Endodermal cell (in vitro differentiated cells): ENCODE measurements at regions not wholly inside any gene's neighbourhood (a gene's known extent, or its start where the extent isn't known, plus 50 kb on each side); places are given as distances from the start of the nearest gene placed in this dataset.

Experiments used
- DNase-seq: peaks from one replicate; pipeline ENCODE4 v3.0.0-alpha.2; 2017
- H3K27ac ChIP-seq: 2 replicates; pipeline ENCODE4 v1.5.1; 2013; ENCODE audit warnings: mild to moderate bottlenecking, low read depth, low read length, moderate library complexity
- H3K27me3 ChIP-seq: 2 replicates; pipeline ENCODE4 v1.6.1; 2013; ENCODE audit warnings: mild to moderate bottlenecking, low read length, moderate library complexity; ENCODE audit not compliant: insufficient read depth, control insufficient read depth, poor library complexity, severe bottlenecking
- H3K36me3 ChIP-seq: 2 replicates; pipeline ENCODE4 v1.7.0; 2013; ENCODE audit warnings: mild to moderate bottlenecking, low read length, moderate library complexity; ENCODE audit not compliant: control insufficient read depth, insufficient read depth
- H3K4me1 ChIP-seq: one replicate; pipeline ENCODE4 v1.7.0; 2013; ENCODE audit warnings: low read length; ENCODE audit not compliant: control insufficient read depth, insufficient read depth
- H3K4me3 ChIP-seq: 2 replicates; pipeline ENCODE4 v1.5.1; 2013; ENCODE audit warnings: mild to moderate bottlenecking, low read length, moderate library complexity
- H3K9ac ChIP-seq: 2 replicates; pipeline ENCODE4 v1.6.1; 2013; ENCODE audit warnings: mild to moderate bottlenecking, low read length, moderate library complexity; ENCODE audit not compliant: poor library complexity, severe bottlenecking; ENCODE audit errors: extremely low read depth
- H3K9me3 ChIP-seq: 2 replicates; pipeline ENCODE4 v1.6.1; 2013; ENCODE audit warnings: mild to moderate bottlenecking, low read length, moderate library complexity; ENCODE audit not compliant: control insufficient read depth
- H3K27ac Mint-ChIP-seq: 2 replicates; pipeline ENCODE4 v1.8.0; 2020; ENCODE audit warnings: mixed read lengths
- H3K27me3 Mint-ChIP-seq: 2 replicates; pipeline ENCODE4 v1.8.0; 2021; ENCODE audit warnings: mild to moderate bottlenecking, mixed read lengths; ENCODE audit not compliant: insufficient read depth
- H3K36me3 Mint-ChIP-seq: 2 replicates; pipeline ENCODE4 v1.8.0; 2020; ENCODE audit warnings: low read depth, mixed read lengths
- H3K4me1 Mint-ChIP-seq: 2 replicates; pipeline ENCODE4 v1.8.0; 2020; ENCODE audit warnings: mixed read lengths
- H3K4me3 Mint-ChIP-seq: 2 replicates; pipeline ENCODE4 v1.8.0; 2020; ENCODE audit warnings: mild to moderate bottlenecking, moderate library complexity, mixed read lengths
- H3K9me3 Mint-ChIP-seq: 2 replicates; pipeline ENCODE4 v1.8.0; 2020; ENCODE audit warnings: mild to moderate bottlenecking, mixed read lengths
- CTCF ChIP-seq: fragments of 200-600 bp; sonication (generic); conservative IDR thresholded peaks from 2 replicates; pipeline ENCODE4 v1.5.0; 2021; ENCODE audit warnings: antibody characterized with exemption, mild to moderate bottlenecking
- WGBS, 2 experiments: methylation state at CpG; one replicate each; pipeline versions ENCODE4 v1.1.5 to v1.1.7; 2013; ENCODE audit warnings: missing lambda C conversion rate in 2 of 2, mixed read lengths in 1 of 2; ENCODE audit not compliant: insufficient coverage in 1 of 2, insufficient read length in 1 of 2; 5-methylcytosine and 5-hydroxymethylcytosine counted together

GRCh38 chr1:213535679-213536078 is 452.1 kb upstream of the PROX1 start:
- Histone ChIP-seq H3K4me3 (no peak overlapping the region), H3K9ac (no peak overlapping the region), H3K9me3 (no peaks in the 10 kb centered on the region), H3K4me1 (no peaks in the 10 kb centered on the region), H3K27ac (no peak overlapping the region), H3K27me3 (no peaks in the 10 kb centered on the region), H3K36me3 (no peaks in the 10 kb centered on the region)
- Mint-ChIP-seq H3K27ac (no peak overlapping the region), H3K9me3 (no peaks in the 10 kb centered on the region), H3K4me3 (no peak overlapping the region), H3K36me3 (no peaks in the 10 kb centered on the region), H3K27me3 (peaks cover 7% of the 10 kb centered on the region), H3K4me1 (no peaks in the 10 kb centered on the region)
- WGBS, 2 experiments = 95 to 100% methylated on average over 1 to 6 of the region's 6 CpGs
- no peak for TF ChIP-seq CTCF
- DNase-seq = no peak

GRCh38 chr1:213538251-213538650 is 449.5 kb upstream of the PROX1 start:
- no peak overlapping the region for H3K27ac ChIP-seq
- H3K9me3 ChIP-seq = no peaks in the 10 kb centered on the region
- Mint-ChIP-seq H3K9me3 (no peaks in the 10 kb centered on the region), H3K4me1 (no peaks in the 10 kb centered on the region), H3K4me3 (no peak overlapping the region), H3K27ac (no peak overlapping the region), H3K27me3 (peaks cover 4% of the 10 kb centered on the region), H3K36me3 (no peaks in the 10 kb centered on the region)
- H3K36me3 ChIP-seq = no peaks in the 10 kb centered on the region
- no peaks in the 10 kb centered on the region for H3K27me3 ChIP-seq
- H3K4me3 ChIP-seq = no peak overlapping the region
- no peak for TF ChIP-seq CTCF
- no peak overlapping the region for H3K9ac ChIP-seq
- no peaks in the 10 kb centered on the region for H3K4me1 ChIP-seq
- DNase-seq = no peak
- WGBS, 2 experiments = 86 to 96% methylated on average over 1 to 3 of the region's 3 CpGs

GRCh38 chr1:213539464-213539863 is 448.3 kb upstream of the PROX1 start:
- no peak for DNase-seq
- H3K36me3 ChIP-seq = no peaks in the 10 kb centered on the region
- no peaks in the 10 kb centered on the region for H3K4me1 Mint-ChIP-seq
- WGBS, 2 experiments = 96% methylated on average over 3 to 4 of the region's 4 CpGs
- H3K9me3 Mint-ChIP-seq = no peaks in the 10 kb centered on the region
- H3K27me3 ChIP-seq = no peaks in the 10 kb centered on the region
- H3K27me3 Mint-ChIP-seq = peaks cover 3% of the 10 kb centered on the region
- no peaks in the 10 kb centered on the region for H3K4me1 ChIP-seq
- H3K4me3 ChIP-seq = no peak overlapping the region
- H3K27ac ChIP-seq = no peak overlapping the region
- no peak for TF ChIP-seq CTCF
- H3K36me3 Mint-ChIP-seq = no peaks in the 10 kb centered on the region
- no peak overlapping the region for H3K9ac ChIP-seq
- no peak overlapping the region for H3K27ac Mint-ChIP-seq
- no peak overlapping the region for H3K4me3 Mint-ChIP-seq
- no peaks in the 10 kb centered on the region for H3K9me3 ChIP-seq
